GM18907 (cell line): ENCODE measurements at regions not wholly inside any gene's neighbourhood (a gene's known extent, or its start where the extent isn't known, plus 50 kb on each side); places are given as distances from the start of the nearest gene placed in this dataset.

Experiments
- ATAC-seq: cut with Tn5 transposase; IDR thresholded peaks from one replicate; pipeline ENCODE4 v1.9.1; 2021; ENCODE audit warnings: mild to moderate bottlenecking, moderate library complexity; ENCODE audit not compliant: unreplicated experiment

DNA sequence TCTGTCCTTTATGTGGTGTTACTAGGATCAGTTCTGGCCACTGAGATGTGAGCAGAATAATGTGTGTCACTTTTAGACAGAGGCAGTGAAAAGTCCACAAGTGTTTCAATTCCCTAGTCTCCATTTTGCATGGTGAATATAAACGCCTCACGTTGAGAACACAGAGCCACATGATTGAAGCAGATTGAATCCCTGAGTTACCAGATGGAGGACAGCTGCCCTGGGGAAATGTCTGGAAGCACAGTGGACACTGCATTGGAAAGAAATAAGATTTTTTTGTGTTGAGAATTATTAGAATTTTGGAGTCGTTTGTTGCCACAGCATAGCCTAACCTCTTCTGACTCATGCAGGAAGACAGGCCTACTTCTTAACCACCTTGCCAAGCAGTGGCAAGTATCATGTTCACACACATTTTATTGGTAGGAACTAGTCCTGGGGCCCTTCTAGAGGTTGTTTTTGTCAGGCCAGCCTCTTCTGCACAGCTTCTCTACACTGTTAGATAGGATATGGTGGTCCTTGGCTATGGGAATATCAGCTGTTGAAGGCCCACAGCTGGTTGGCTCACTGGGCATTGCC lies 188.6 kb downstream of the TMEM182 start:
- ATAC-seq, result no peak

DNA sequence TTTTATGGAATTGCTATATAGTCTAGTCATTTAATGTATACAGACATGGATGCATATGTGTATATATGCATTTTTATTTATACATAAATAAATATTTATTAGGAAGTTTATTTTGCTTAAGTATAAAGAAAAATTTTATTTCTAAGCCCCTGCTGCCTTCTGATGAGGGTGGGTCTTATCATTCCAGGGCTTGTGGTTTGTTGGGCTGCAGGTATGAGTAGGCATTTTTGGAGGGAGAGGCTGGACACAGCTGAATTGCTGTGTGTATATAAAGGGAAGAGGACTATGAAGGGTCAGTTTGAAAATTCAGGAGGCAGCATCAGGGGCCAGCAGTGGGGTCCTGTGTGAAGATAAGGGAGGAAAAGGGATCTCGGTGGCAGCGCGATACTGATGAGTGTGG lies 189.4 kb downstream of the TMEM182 start:
- ATAC-seq, result no peak

GRCh38 chr2:102967451-102967850 lies 205.6 kb downstream of the TMEM182 start:
- ATAC-seq, result no peak

- ATAC-seq, result no peak
Observed at GRCh38 chr2:102968375-102968774, 206.5 kb downstream of the TMEM182 start.

DNA sequence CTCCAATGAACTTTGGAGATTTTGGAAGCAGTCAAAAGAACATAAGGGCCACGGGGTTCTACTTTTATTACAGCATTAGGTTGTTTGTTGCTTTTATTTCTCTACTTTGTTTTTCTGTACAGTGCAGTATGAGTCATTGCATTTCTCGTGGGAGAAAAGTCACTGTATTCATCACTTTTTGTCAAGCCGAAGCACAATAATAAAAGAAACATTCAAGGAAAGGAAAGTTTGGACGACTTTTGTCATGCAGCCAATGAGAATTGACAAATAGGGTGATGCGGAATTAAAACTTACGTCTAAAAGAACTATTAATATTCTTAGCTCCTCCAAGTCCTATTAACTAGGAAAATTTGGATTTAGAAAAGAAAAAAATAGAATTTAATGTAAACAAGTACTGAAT lies 209.9 kb downstream of the TMEM182 start:
- no peak for ATAC-seq

GRCh38 chr2:102975996-102976975 lies 214.5 kb downstream of the TMEM182 start:
- ATAC-seq, result peak; percentile 83

DNA sequence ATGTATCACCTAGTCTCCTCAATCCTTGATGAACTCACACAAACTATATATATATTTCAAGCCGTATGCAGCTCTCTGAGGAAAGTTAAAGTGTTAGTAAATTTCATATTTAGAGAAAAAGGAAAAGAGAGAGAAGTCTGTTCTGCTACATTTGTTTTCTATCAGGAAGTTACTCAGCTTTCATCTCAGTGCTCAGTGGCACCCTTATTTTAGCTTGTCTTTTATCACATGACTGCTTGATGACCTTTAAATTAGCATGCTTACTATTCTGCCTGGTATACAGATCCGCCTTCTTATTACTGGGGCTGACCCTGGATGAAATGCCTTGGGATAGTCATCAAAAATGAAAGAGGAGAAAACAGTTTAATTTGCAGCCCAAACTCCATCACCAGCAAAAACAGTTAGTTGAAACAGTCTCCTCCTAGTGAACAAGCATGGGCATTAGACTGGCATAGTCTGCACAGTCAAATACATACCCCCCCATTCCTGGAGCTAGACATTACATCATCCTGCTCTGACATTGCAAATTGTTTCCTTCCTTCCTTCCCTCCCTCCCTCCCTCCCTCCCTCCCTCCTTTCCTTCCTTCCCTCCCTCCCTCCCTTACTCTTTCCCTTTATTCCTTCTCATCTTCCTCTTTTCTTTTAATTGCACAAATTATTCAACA lies 215.7 kb downstream of the TMEM182 start:
- no peak for ATAC-seq

- ATAC-seq, result no peak
Observed at GRCh38 chr2:102978091-102978490, 216.3 kb downstream of the TMEM182 start.

- ATAC-seq, result no peak
Observed at GRCh38 chr2:102979429-102979828, 217.6 kb downstream of the TMEM182 start.

DNA sequence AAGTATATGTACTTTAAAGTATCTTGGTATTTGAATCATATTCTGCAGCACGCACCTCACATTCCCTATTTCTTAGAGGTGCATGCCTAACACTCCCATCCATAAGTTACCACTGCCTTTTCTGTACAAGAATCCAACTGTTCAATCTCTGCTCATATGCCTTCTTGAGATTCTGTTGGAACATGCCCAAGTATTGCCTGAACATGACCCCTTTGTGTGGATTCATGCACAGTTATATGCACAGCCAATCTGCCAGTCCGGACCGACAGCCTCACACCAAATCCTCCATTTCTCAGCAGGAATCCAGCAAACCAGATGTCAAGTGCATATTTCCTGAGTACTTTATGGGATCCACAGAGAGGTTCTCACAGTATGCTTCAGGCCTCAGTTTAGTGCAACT lies 222.0 kb downstream of the TMEM182 start:
- no peak for ATAC-seq

DNA sequence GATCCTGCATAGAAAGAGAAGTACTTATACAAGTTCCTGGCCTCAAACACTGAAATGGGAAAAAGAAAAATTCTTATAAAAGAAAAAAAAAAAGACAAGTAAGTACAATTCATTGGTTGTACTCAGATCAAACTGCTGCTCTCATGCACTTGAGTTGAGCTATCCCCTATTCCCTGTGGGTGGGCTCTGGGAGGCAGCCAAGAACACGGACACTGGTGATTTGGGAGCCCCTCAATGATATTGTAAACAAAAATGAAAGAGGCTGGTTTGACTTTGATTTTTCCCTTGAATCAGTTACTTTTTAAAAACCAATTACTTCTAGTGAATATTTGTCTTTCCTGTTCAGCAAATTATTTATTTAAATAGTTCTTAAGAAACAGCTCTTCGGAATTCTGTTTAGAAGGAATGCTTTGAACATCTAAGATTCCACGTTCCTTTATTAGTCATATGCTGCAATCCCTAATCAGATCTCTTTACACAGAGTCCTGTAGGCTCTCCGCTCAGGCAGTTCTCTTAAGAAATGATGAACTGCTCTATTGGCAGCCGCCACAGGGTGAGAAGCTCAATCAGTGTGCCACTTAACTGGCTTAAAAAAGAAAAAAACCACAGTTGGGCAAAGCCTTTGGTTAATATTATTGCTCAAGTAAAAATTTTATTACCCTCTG lies 225.1 kb downstream of the TMEM182 start:
- no peak for ATAC-seq

- no peak for ATAC-seq
Observed at GRCh38 chr2:102992607-102993006, 230.8 kb downstream of the TMEM182 start.

DNA sequence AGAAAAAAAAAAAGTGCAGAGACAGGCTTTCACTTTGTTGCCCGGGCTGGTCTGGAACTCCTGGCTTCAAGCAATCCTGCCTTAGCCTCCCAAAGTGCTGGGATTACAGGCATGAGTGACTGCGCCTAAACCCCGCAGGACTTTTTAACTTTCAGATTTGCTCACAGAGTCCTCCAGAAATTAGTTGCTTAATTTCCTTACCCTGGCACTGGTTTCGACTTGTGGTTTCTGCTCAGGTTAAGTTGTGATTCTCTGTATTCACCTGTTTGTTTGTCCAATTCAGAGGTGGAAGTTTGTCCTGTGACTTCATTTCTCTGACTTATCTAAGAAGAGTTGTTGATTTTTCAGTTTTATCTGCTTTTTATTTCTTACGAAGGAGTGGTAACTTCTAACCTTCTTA lies 238.1 kb downstream of the TMEM182 start:
- ATAC-seq, result no peak

GRCh38 chr2:103002954-103003353 lies 241.1 kb downstream of the TMEM182 start:
- no peak for ATAC-seq

GRCh38 chr2:103003750-103004260 lies 242.0 kb downstream of the TMEM182 start:
- no peak for ATAC-seq

GRCh38 chr2:103004426-103004942 lies 242.7 kb downstream of the TMEM182 start:
- no peak for ATAC-seq

- ATAC-seq, result no peak
Observed at GRCh38 chr2:103005393-103005792, 243.6 kb downstream of the TMEM182 start.

GRCh38 chr2:103007086-103007485 lies 245.3 kb downstream of the TMEM182 start:
- no peak for ATAC-seq

DNA sequence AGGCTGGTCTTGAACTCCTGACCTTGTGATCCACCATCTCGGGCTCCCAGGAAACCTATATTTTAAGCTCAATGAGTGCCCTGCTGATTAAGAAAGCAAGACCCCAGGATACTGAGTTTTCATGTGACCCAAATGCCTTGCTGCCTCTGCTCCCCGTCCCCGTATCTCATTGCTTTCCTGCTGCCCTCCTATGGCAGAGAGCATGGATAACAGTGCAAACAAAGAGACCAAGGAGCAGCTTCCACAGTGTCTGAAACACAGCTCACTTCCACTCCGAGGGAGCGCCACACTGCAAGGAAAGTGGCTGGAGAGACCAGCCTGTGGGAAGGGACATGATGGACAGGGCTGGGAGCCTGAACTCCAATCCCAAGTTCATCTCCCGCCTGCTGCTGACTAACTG lies 246.8 kb downstream of the TMEM182 start:
- no peak for ATAC-seq

DNA sequence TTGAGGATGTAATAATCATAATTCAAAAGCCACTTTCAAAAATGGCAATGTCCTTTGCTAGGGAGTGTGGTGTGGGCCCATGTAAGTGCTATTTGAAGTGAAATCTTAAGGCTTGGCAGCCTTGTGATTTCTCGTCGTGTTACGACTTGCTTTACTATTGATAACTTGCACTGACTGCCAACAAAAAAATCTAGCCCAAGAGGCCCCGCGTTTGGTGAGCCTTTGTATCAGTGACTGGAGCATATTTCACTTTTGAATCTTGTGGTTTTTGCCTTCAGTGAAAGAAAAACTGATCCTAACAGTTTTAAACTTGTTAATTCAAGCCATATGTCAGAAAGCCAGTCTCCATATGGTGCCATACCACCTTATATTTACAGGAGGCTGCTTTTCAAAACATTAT lies 248.0 kb downstream of the TMEM182 start:
- no peak for ATAC-seq

GRCh38 chr2:103010306-103010705 lies 248.5 kb downstream of the TMEM182 start:
- no peak for ATAC-seq
